ENCODE measurements at regions not wholly inside any gene's neighbourhood (a gene's known extent, or its start where the extent isn't known, plus 50 kb on each side); places are given as distances from the start of the nearest gene placed in this dataset.
"Not testable (repeated sequence)": the region's sequence is repeated elsewhere in the genome, so short reads cannot be mapped to it uniquely, and the experiment has no call there.

DNA sequence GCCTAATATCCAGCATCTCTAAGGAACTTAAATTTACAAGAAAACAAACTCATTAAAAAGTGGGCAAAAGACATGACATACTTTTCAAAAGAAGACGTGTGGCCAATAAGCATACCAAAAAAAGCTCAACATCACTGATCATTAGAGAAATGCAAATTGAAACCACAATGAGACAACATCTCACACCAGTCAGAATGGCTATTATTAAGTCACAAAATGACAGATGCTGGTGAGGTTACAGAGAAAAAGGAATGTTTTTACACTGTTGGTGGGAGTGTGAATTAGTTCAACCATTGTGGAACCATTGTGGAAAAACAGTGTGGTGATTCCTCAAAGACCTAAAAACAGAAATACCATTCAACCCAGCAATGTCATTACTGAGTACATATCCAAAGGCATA, 83.5 kb upstream of the RBMS1 start:
- TF ChIP-seq CTCF (optimal IDR thresholded peaks at IDR 0.05 in 1 of 3, IDR thresholded peaks at IDR 0.05 in 1 of 3, conservative IDR thresholded peaks at IDR 0.05 in 1 of 3; ENCODE audit: extremely low read depth in 1 of 3, insufficient read depth in 2 of 3, low read length in 3 of 3); EZH2 (IDR thresholded peaks at IDR 0.05; ENCODE audit: low read length): not testable (repeated sequence)

Measured in keratinocyte (primary cell).